ENCODE measurements at regions not wholly inside any gene's neighbourhood (a gene's known extent, or its start where the extent isn't known, plus 50 kb on each side); places are given as distances from the start of the nearest gene placed in this dataset.

DNA sequence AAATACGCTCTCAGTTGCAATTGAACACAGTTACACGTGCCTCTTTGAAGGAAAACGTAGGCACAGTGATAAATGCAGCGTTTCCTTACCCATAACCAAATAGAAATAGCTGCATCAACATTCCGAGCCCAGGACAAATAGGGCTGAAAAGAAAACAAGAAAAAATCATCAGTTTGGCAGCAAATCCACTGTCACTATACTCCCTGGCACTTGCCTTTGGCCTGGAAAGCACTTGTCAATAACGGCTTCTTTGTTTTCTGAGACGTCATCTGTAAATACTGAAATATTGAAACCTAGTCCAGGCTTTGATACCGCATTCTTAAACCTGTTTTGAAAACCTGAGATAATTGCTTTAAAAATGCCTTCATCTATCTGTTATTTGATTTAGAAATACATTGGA is 167.2 kb upstream of the AKR1E2 start:
- DNase-seq, result no peak

DNA sequence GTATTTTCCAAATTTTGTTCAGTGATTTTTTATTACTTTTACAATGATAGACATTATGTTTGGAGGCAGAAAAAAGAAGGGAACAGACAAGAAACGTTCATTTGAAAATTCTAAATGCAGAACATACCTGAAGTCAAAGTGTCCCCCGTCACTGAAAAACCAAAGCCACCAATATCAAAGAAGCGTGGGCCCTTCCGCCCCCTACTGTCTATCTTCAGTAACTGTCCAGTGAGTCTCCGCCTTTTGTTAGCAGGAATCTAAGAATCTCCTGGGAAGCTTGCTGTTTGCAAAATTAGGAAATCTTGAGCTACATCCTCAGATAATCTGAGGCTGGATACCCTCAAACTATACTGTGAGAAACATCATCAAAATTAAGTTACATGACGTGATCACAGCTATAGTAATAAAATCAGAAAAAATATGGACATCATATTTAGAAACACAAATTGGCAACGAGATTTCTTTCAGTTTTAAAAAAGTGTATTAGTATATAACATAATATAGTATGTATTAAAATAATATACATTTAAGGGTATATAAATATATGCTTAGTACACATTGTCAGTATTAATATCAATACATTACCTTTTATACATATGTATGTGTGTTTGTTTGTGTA is 169.3 kb upstream of the AKR1E2 start:
- peak; percentile 12 for DNase-seq

DNA sequence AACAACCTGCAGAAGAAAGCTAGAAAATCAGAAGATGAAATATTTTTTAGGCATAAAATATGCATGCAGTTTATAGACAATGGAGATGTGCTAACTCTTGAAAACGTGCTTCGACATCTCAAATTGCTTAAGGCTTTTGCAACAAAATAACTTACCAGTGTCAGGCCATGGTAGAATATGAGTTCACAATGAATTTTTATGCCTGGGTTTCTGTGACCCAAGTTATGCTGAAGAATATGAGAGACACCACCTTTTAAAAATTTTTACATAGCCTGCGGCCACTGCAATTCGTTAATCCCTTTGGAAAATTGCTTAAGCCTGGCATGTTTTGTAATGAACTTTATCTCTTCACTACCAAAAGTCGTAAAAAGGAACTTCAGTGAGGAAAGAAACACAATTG is 170.1 kb upstream of the AKR1E2 start:
- DNase-seq, result no peak

DNA sequence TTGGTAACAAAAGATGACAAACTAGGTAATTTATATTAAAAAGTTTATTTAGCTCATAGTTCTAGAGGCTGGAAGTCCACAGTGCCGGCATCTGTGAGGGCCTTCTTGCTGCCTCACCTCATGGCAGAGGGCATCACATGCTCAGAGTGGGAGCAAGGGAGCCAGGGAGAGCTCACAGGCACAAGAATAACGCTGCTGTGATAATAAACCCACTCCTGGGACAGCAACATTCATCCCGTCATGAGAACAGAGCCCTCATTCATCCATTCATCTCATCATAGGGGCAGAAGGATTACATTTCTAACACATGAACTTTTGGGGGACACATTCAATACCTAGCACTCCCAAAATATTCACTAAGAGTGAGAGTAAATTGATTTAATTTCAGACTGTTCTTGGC is 170.6 kb upstream of the AKR1E2 start:
- no peak for DNase-seq

DNA sequence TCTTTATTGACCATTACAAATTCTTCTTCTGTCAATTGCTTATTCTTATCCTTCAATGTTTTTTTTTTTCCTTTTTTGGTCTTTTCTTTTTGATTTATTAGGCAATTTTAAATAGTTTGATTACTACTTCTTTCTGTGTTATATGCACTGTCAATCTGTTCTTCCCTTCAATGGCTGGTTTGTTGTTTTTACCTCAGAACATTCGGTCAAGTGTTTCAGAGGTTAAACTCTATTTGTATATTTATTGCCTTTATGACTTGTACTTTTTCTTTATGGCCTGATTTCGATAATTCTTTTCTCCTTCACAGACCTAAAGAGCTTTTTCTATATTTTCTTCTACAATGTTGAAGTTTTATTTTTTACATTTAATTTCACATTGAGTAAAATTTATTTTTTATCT is 171.5 kb upstream of the AKR1E2 start:
- no peak for DNase-seq

DNA sequence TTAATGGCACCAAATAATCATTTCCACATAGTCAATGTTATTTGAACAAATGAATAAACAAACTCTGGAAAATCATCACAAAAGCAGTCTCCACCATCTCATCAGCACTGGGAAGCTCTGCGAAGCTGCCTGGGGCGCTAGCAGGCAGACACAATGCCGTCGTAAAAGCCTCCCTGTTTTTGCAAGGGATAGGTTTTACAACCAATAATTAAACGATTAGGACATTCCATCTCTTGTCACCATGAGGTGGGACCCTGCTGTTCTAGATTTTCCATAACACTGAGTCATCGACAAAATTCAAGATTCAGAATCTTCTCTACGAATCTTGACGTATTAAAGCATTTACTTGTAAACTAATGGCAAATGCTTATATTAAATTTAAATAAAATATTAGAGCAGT is 172.8 kb upstream of the AKR1E2 start:
- DNase-seq, result no peak

DNA sequence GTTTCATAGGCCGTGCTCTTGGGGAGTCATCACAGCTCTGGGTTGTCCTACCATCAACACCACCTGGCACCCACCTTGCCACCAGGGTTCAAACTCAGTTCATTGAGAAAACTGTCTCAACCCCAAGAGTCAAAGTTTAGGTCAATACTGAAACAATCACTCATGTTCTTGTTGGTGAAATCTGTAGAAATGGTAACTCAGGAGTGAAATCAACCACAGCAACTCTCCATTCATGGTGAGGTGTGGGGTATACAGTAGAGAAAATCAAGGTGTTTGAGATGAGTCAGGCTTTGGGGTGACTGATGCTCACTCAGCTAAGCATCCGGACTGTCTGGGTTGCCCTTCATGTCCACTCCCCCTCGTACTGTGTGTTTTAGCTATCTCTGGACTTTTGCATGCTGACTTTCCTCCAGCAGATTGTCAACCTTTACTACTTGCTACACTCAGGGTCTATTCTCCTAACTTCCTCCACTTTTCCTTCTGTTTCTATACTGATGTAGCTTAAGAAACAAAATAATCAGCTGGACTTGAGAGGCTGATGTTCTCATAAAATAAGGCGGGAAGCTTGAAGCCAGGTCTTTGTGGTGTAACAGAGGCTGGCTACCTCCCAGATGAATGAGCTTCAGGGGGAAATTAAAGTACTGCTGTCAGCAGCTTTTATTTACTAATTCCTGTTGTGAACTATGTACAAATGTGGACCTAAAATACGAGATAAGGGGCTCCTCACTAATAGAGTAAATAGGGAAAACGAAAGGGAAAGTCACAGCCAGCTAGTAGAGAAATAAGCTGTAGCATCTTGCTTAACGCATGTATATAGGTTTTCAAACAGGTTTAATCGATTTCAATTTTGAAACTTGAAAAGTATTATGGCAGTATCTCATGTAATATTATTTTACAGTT is 173.6 kb upstream of the AKR1E2 start:
- DNase-seq, result no peak

DNA sequence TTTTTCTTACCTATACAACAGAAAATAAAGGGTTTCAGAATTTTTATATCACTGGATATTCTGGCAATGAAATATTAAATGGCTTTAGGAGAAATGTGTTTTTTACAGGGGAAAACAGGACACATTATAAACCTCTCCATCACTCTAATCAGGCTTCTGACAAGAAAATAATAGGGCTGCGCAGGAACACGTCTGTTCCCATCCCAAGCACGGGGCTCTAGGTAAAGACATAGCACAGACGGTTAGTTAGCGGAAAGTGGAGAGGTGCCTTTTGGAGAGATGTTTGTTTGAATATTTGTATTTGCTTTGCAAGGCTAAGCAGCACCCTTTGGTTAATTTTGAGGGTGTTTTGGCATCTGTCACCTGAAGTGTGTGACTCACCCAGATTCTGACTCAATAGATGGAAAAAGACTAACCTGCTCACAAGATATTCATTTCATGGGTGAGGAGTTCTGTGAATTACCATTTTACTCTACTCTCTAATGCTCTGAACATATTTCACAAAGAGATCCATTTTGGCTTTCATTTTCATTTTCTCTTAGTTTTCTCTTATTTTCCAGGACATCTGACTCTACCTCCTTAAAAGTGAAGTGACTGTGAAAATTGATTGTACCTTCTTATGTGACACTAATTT is 174.5 kb upstream of the AKR1E2 start:
- no peak for DNase-seq

DNA sequence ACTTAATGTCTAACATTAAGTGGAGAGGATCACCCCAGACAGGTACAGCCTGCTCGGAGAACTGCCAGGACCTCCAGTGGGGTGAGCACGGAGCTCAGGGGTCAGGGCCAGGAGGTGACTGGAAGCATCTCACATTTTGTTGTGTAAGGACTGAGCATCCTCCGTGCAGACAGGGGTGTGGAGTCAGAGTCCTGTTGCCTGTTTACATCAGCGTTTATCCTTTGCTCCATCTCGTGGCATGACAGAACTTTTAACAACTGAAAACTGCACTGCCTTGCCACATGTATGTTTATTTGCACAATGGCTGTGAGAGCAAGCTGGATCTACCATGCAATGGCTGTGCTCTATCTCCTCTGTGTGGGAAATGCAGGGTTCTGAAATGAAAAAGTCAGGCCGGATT is 175.4 kb upstream of the AKR1E2 start:
- no peak for DNase-seq

DNA sequence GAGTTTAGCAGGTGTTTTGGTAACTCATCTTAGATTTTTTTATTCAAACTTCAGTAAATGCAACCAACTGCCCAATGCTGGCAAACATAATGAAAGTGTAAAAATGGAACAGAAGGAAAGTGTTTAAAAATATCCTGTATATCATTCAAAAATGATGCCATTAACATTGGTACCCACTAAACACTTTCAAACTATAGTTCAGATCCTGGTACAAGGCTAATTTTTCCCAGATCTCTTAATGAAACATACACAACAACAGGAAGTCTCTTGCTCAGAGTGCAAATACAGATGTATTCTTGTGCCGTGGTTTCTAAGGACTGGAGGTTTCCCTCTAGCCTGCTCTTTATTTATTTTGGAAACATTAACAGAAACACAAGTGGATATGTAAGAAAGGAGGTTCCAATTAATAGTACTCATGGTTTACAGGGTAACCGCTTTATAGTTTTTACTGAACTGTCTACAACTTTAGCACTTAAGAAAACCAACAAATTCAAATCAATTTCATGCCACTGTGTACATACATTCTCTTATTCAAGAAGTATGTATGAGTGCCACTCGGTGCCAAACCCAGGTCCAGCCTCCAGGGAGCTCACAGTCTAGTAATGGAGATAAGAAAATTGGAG is 176.0 kb upstream of the AKR1E2 start:
- no peak for DNase-seq

DNA sequence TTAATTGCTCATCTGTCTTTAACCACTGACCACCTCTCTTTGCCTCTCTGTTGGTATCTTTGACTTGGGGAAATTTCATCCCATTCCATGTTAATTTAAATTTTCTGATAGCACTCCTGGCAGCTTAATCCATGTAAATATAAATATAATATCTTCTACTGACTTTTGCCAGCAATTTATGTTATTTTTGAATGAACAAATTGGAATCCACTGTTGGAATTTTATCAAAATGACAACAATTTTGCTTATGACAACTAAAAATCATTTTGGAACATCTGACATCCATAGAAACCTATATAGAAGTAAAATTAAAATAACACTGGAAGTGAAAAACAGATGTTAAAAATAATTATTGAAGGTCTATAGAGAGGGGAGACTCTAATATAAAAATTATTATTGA is 176.5 kb upstream of the AKR1E2 start:
- no peak for DNase-seq

DNA sequence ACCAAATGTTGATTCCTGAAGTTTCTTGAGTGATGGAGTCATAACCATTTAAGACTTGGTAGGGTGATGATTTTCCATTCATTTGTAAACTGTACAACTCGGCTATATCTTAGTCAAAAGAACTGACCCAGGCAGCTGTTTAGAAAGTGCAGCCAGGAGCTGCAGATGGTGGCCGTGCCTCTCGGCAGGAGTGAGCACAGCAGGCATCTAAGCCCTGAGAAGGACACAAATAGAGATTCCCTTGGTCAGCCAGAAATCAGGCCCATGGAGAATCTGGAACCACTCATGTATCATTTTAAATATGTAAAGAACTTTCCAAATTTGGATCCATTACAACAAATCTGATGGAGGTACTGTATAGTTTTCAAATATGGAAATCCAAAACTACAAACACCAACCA is 177.0 kb upstream of the AKR1E2 start:
- DNase-seq, result no peak

DNA sequence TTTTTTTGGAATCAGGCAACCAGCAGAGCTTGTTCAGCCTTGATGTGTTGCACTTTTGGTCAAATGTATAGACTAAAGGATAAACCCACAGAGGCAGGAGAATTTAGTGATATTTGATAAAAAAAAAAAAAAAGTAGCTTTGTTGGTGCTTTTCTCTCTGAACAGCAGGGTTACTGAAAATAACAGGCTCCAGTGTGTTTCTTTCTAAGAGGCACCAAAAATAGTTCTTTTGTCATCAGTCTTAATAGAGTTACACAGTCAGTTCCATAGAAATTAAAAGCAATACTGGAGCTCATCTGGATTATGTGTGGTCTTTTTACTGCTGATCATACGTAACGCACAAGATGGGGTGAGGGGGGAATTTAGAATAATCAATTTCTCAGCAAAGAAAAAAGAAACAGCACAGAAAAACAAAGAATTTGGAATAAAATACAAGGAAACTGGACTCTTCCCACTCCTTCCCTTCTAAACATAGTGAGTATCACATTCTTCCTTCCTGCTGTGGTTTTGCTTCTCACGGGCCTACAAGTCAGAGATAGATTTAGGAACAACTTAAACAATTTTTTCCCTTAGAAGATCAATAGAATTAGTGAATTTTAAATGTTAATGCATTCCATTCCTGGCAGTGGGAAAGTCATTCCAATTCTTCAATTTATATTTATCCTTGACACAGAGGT is 178.8 kb upstream of the AKR1E2 start:
- no peak for DNase-seq

DNA sequence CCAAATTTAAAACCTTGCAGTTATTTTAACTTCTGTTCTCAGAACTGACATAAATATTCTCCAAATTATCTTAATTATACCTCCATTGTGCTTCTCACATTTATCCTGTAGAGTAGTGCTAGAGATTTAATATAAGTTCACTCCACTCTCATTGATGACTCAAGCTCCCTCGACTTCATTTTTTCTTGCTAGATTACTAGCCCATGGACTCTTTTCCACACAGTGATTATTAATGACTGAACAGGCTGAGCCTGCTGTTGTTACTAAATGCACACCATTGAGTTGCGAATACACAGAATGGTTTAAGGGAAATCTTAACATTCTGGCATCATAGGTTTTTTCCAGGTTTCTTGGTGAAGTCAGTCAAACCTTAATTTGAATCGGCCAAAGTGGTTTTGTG is 179.5 kb upstream of the AKR1E2 start:
- DNase-seq, result no peak

DNA sequence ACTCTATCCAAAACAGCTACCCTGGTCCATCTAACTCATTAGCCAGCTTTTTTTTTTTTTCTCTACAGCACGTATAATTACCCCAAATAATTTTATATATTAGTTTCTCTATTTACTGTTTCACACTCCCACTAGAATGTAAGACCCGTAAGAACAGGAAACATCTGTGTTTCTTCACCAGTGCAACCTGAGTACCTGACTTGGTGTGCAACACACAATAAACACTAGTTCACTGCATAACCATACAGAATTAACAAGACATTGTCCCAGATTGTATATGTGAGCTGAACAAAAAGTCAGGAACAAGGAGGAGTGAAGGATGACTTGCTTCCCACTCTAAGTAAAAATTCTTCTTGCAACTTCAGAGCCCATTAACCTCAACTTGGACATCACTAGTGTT is 180.2 kb upstream of the AKR1E2 start:
- no peak for DNase-seq

DNA sequence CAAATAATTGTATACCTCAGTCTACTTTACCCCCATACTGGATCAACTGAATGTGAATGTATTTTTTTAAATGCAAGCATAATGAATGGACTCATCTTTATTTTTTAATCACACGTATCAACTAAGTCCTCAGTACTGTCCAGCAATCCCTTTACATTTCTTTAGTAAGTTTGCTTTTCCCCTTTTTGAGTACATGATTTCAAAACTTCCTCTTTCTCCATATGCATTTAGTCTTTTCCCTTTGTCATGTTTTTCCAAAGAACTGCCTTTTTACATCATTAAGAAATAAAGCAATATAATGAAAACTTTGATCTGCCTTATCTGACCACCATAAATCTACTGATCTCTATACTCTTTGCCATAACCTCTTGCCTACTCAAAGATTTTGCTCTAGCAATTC is 182.5 kb upstream of the AKR1E2 start:
- DNase-seq, result no peak

DNA sequence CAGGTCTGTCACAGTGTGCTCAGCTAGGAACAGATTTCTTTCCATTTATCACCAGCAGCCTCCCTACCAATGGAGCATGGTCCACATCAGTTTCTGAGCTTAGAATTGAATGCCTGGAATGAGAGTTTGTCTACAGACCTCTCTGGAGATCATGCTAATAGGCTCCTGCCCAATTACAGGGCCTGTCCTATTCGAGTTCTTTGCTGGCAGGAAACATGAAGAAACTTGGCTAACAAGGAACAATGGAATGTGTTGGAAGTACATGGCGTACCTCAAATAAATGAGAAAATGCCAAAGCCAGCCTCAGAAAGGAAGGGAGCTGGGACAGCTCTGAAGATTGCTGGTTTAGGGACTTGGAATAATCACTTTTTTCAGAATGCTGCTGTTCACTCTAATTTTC is 186.0 kb upstream of the AKR1E2 start:
- DNase-seq, result no peak

DNA sequence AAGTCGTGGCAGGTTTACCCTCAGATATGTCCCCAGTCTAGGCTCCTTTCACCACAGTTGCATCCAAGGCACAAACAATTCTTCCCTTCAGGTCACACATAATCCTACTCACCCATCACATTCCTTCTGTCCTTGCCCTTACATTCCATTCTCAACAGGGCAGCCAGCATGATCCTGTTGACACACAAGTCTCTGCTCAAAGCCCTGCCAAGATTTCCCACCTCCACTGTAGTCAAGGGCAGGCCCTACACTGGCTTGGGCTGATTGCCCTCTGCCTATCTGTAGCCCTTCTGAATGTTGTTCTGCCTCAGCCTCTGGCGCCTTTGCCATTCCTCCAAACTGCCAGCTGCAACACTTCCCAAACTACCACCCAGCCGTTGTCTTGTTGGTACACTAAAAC is 187.9 kb upstream of the AKR1E2 start:
- no peak for DNase-seq

DNA sequence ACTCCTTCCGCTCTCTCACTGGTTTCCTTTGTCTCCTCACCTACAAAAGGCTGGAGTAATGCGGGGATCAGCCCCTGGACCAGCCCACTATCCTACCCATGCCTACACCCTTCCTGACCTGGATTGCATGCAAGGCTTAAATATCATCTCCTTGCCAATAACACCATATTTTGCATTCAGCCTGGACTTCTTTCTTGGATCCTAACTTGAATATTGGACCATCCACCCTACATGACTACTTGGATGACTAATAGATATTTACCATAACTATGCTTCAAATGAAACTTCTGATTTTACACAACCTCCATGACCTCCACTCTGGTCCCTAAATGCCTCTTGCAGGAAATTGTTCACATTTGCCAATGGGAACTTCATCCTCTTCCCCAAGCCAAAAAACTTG is 188.3 kb upstream of the AKR1E2 start:
- no peak for DNase-seq

DNA sequence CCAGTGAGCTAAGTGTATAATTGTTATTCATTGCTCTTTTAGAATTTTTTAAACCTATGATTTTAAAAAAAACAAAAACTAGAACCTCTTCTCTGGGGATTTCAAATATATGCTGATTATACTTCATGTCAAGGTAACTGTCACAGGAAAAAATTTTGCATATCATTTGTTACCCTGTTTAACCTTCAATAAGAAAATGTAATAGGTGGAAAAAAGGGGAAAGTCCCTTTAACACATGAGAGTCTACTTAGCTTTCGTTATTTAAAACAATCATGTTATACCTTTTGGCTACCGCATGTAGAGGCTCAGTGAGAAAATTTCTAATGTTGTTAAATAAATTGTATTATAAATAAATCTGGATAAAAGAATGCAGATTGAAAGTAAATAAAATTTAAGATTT is 190.1 kb upstream of the AKR1E2 start:
- no peak for DNase-seq

DNA sequence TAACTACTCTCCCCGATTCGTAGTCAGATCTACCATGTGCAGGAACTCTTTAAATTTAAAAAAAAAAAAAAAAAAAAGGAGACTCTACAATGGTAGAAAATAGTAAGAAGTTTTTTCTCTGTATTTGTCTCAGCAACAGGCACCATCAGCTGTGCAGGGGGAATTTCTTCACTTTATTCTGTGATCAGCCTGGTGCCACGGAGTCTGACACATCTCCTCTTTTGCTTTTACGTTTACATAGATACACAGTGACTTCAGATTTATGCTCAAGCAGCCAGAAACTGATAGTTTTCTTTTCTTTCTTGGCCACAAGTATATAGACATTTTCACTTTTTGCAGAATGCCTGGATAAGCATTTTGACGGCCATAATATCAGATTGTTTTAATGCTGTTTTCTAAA is 190.6 kb upstream of the AKR1E2 start:
- no peak for DNase-seq

DNA sequence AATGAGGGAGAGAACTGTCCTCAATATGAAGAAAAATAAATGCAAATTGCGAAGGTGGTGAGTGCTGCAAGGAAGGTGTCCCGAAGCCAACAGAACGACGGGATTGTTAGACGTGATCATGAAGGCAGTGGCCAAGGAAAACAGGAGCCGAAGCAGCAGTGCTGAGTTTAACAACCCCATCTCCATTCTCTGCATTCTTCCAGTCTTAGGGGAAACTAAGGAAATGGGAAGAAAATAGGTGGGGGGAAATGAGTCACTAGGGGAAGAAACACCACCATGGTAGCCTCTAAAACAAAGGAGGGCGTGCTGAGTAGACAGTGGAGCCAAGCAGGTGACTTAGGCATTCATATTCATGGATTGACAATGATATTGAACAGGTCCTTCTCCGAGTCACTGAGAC is 192.2 kb upstream of the AKR1E2 start:
- no peak for DNase-seq

DNA sequence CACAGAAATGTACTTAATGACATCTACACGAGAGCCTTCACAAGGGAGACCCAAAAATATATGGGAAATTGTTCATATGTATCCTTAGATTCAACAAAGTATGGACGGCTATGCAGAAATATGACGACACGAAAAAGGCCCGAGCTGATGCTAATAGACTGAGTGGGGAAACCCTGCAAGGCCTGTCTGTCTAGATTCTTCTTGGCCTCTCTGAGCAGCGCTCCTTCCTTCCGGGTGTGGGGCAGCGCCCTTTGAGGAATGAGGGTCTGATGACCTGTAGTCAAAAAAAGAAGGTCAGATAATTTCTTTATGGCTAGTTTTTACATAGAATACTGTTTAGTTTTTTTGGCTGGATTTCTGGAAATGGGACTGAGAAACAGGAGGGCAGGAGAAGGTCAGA is 192.8 kb upstream of the AKR1E2 start:
- no peak for DNase-seq
